ENCODE measurements at regions not wholly inside any gene's neighbourhood (a gene's known extent, or its start where the extent isn't known, plus 50 kb on each side); places are given as distances from the start of the nearest gene placed in this dataset.

DNA sequence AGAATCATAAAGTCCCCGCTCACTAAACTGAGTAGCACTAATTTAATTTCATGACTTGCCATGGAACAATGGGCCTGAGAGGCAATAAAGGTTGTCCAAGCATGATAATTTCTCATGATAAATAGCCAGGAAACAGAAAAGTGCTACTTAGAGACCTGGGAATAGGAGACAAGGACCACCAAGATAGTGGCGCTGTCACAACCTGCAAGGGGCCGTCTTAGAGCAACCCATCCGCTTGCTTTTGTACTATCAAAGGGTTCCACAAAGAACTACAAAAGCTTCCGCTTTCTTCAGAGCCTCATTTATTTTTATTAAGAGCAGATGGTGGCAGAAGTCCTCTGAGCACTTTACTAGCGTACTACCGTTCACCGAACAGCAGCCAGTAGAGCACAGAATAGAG is 421.7 kb upstream of the GRM7 start:
- H3K27me3 Mint-ChIP-seq (ENCODE audit: low read depth) = no peaks in the 10 kb centered on the region
- DNase-seq (ENCODE audit: low spot score in 2 of 2, unreplicated experiment in 2 of 2) = no peak
- no peak overlapping the region for H3K27ac Mint-ChIP-seq
- H3K9me3 Mint-ChIP-seq = peaks cover 2% of the 10 kb centered on the region
- no peaks in the 10 kb centered on the region for H3K36me3 Mint-ChIP-seq
- TF ChIP-seq, protein P1, sequence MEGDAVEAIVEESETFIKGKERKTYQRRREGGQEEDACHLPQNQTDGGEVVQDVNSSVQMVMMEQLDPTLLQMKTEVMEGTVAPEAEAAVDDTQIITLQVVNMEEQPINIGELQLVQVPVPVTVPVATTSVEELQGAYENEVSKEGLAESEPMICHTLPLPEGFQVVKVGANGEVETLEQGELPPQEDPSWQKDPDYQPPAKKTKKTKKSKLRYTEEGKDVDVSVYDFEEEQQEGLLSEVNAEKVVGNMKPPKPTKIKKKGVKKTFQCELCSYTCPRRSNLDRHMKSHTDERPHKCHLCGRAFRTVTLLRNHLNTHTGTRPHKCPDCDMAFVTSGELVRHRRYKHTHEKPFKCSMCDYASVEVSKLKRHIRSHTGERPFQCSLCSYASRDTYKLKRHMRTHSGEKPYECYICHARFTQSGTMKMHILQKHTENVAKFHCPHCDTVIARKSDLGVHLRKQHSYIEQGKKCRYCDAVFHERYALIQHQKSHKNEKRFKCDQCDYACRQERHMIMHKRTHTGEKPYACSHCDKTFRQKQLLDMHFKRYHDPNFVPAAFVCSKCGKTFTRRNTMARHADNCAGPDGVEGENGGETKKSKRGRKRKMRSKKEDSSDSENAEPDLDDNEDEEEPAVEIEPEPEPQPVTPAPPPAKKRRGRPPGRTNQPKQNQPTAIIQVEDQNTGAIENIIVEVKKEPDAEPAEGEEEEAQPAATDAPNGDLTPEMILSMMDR (IDR thresholded peaks at IDR 0.05; ENCODE audit: unreplicated experiment) = no peak
- peaks cover 3% of the 10 kb centered on the region for H3K4me1 Mint-ChIP-seq
- H3K4me3 Mint-ChIP-seq = no peak overlapping the region

DNA sequence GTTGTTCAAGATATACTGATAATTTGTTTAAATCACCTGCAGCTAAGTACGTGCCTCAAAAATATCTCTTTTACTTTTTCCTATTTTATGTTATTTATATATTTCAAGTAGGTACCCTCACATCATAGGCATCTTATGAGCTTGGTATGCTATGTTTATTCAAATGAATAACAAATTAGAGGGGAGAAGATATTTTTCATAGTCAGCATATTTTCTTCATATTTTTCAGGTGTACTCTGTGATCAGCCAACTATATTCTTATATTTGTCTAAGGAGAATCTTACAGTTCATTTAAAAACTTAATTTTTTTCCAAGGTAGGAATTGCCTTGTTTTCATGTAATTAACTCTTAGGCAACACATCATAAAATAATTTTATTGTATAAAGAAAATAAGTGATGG is 421.1 kb upstream of the GRM7 start:
- no peaks in the 10 kb centered on the region for H3K9me3 Mint-ChIP-seq
- TF ChIP-seq, protein P1 (IDR thresholded peaks at IDR 0.05; ENCODE audit: unreplicated experiment) = no peak
- no peaks in the 10 kb centered on the region for H3K27me3 Mint-ChIP-seq (ENCODE audit: low read depth)
- DNase-seq (ENCODE audit: low spot score in 2 of 2, unreplicated experiment in 2 of 2) = no peak
- H3K36me3 Mint-ChIP-seq = no peaks in the 10 kb centered on the region
- no peak overlapping the region for H3K27ac Mint-ChIP-seq
- H3K4me1 Mint-ChIP-seq = peaks cover 6% of the 10 kb centered on the region
- H3K4me3 Mint-ChIP-seq = no peak overlapping the region

DNA sequence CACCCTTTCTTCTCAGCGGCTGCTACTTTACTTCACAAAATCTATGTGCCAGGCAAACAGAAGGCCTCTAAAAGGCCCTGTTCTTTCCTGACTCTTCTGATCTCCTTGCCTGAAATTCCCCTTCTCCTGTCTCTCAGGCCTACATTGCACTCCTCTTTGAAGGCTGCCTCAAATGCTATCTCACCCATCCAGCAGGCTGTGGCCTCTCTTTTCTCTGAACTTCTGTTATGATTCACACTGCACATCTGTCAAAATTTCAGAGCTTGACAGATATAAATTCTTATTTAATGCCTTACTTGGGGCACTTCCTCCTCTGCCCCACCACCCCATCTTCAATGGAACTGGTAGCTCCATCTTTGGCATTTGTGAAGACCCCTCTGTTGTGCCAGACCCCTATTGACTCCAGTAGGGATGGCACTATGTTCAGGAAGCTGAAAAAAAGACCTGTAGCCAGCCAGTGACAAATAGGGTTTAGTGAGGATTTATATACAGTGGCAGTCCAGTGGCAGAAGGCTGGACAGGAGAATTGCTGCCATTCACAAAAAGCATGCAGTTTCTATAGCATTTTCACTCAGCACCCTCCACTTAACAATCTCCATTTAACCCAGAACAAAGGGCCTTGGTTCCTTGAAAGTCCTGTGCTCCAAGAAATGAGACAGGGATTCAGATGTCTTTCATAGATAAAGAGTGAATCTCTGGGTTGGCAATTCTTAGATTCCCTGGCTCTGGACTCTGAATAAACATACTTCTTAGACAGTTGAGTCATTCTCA is 415.8 kb upstream of the GRM7 start:
- TF ChIP-seq, protein P1 (IDR thresholded peaks at IDR 0.05; ENCODE audit: unreplicated experiment) = no peak
- H3K4me1 Mint-ChIP-seq = peaks cover 6% of the 10 kb centered on the region
- no peaks in the 10 kb centered on the region for H3K9me3 Mint-ChIP-seq
- H3K36me3 Mint-ChIP-seq = no peaks in the 10 kb centered on the region
- no peak for DNase-seq (ENCODE audit: low spot score in 2 of 2, unreplicated experiment in 2 of 2)
- H3K27me3 Mint-ChIP-seq (ENCODE audit: low read depth) = no peaks in the 10 kb centered on the region
- H3K4me3 Mint-ChIP-seq = no peak overlapping the region
- no peak overlapping the region for H3K27ac Mint-ChIP-seq

DNA sequence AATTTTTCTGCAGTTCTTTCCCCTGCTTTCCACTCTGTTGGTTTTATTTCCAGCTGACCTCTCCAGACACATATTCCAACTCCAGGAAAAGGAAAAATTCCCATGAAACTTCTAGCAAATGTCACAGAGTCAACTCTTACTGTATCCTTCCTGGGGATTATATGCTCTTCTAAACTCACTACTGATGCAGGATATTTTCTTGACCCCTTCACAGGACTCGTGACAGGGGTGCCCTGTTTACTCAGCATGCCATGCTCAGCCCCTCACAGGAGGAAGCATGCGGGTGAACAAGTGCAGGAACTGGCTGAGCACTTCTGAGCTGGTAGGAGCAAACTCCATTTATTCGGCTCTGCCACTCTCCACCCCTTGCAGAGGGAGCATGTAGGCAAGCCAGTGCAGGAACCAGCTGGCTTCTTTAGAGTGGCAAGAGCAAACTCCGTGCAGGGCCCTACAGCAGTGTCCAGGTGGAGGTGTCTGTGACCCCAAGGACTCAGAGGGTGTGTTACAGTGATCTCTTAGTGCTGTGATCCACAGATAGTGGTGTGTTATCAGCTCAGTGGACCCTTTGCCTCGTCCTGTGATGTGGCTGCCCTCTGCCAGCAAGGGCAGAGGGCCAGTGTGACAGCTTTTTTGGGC is 413.6 kb upstream of the GRM7 start:
- TF ChIP-seq, protein P1 (IDR thresholded peaks at IDR 0.05; ENCODE audit: unreplicated experiment) = no peak
- Mint-ChIP-seq H3K4me1 (peaks cover 6% of the 10 kb centered on the region), H3K36me3 (no peaks in the 10 kb centered on the region), H3K27ac (no peak overlapping the region), H3K27me3 (ENCODE audit: low read depth) (no peaks in the 10 kb centered on the region), H3K4me3 (no peak overlapping the region), H3K9me3 (no peaks in the 10 kb centered on the region)
- no peak for DNase-seq (ENCODE audit: low spot score in 2 of 2, unreplicated experiment in 2 of 2)

GRCh38 chr3:6448011-6448410 is 412.9 kb upstream of the GRM7 start:
- no peak for DNase-seq (ENCODE audit: low spot score in 2 of 2, unreplicated experiment in 2 of 2)
- Mint-ChIP-seq H3K27ac (no peak overlapping the region), H3K27me3 (ENCODE audit: low read depth) (no peaks in the 10 kb centered on the region), H3K4me3 (no peak overlapping the region), H3K4me1 (peaks cover 6% of the 10 kb centered on the region), H3K9me3 (no peaks in the 10 kb centered on the region), H3K36me3 (no peaks in the 10 kb centered on the region)
- TF ChIP-seq, protein P1 (IDR thresholded peaks at IDR 0.05; ENCODE audit: unreplicated experiment) = no peak

Measured in mesothelial cell of epicardium (in vitro differentiated cells).